Endodermal cell (in vitro differentiated cells): ENCODE measurements at regions not wholly inside any gene's neighbourhood (a gene's known extent, or its start where the extent isn't known, plus 50 kb on each side); places are given as distances from the start of the nearest gene placed in this dataset.

Source experiments
- DNase-seq: peaks from one replicate; pipeline ENCODE4 v3.0.0-alpha.2; 2017
- H3K27ac ChIP-seq: 2 replicates; pipeline ENCODE4 v1.5.1; 2013; ENCODE audit warnings: mild to moderate bottlenecking, low read depth, low read length, moderate library complexity
- H3K27me3 ChIP-seq: 2 replicates; pipeline ENCODE4 v1.6.1; 2013; ENCODE audit warnings: mild to moderate bottlenecking, low read length, moderate library complexity; ENCODE audit not compliant: insufficient read depth, control insufficient read depth, poor library complexity, severe bottlenecking
- H3K36me3 ChIP-seq: 2 replicates; pipeline ENCODE4 v1.7.0; 2013; ENCODE audit warnings: mild to moderate bottlenecking, low read length, moderate library complexity; ENCODE audit not compliant: control insufficient read depth, insufficient read depth
- H3K4me1 ChIP-seq: one replicate; pipeline ENCODE4 v1.7.0; 2013; ENCODE audit warnings: low read length; ENCODE audit not compliant: control insufficient read depth, insufficient read depth
- H3K4me3 ChIP-seq: 2 replicates; pipeline ENCODE4 v1.5.1; 2013; ENCODE audit warnings: mild to moderate bottlenecking, low read length, moderate library complexity
- H3K9ac ChIP-seq: 2 replicates; pipeline ENCODE4 v1.6.1; 2013; ENCODE audit warnings: mild to moderate bottlenecking, low read length, moderate library complexity; ENCODE audit not compliant: poor library complexity, severe bottlenecking; ENCODE audit errors: extremely low read depth
- H3K9me3 ChIP-seq: 2 replicates; pipeline ENCODE4 v1.6.1; 2013; ENCODE audit warnings: mild to moderate bottlenecking, low read length, moderate library complexity; ENCODE audit not compliant: control insufficient read depth
- H3K27ac Mint-ChIP-seq: 2 replicates; pipeline ENCODE4 v1.8.0; 2020; ENCODE audit warnings: mixed read lengths
- H3K27me3 Mint-ChIP-seq: 2 replicates; pipeline ENCODE4 v1.8.0; 2021; ENCODE audit warnings: mild to moderate bottlenecking, mixed read lengths; ENCODE audit not compliant: insufficient read depth
- H3K36me3 Mint-ChIP-seq: 2 replicates; pipeline ENCODE4 v1.8.0; 2020; ENCODE audit warnings: low read depth, mixed read lengths
- H3K4me1 Mint-ChIP-seq: 2 replicates; pipeline ENCODE4 v1.8.0; 2020; ENCODE audit warnings: mixed read lengths
- H3K4me3 Mint-ChIP-seq: 2 replicates; pipeline ENCODE4 v1.8.0; 2020; ENCODE audit warnings: mild to moderate bottlenecking, moderate library complexity, mixed read lengths
- H3K9me3 Mint-ChIP-seq: 2 replicates; pipeline ENCODE4 v1.8.0; 2020; ENCODE audit warnings: mild to moderate bottlenecking, mixed read lengths
- WGBS, 2 experiments: methylation state at CpG; one replicate each; pipeline versions ENCODE4 v1.1.5 to v1.1.7; 2013; ENCODE audit warnings: missing lambda C conversion rate in 2 of 2, mixed read lengths in 1 of 2; ENCODE audit not compliant: insufficient coverage in 1 of 2, insufficient read length in 1 of 2; 5-methylcytosine and 5-hydroxymethylcytosine counted together
- TF ChIP-seq, protein P1 (sequence below): fragments of 200-600 bp; sonication (generic); conservative IDR thresholded peaks from 2 replicates; pipeline ENCODE4 v1.5.0; 2021; ENCODE audit warnings: antibody characterized with exemption, mild to moderate bottlenecking

GRCh38 chr6:105810922-105811482 is 275.1 kb upstream of the PRDM1 start:
- no peak overlapping the region for H3K9ac ChIP-seq
- 98 to 100% methylated on average over 3 of the region's 3 CpGs for WGBS, 2 experiments
- Mint-ChIP-seq H3K9me3 (no peaks in the 10 kb centered on the region), H3K36me3 (no peaks in the 10 kb centered on the region), H3K4me1 (peaks cover 40% of the 10 kb centered on the region), H3K4me3 (no peak overlapping the region), H3K27ac (no peak overlapping the region), H3K27me3 (no peaks in the 10 kb centered on the region)
- H3K27ac ChIP-seq: no peak overlapping the region
- H3K27me3 ChIP-seq: no peaks in the 10 kb centered on the region
- DNase-seq: no peak
- TF ChIP-seq, protein P1, sequence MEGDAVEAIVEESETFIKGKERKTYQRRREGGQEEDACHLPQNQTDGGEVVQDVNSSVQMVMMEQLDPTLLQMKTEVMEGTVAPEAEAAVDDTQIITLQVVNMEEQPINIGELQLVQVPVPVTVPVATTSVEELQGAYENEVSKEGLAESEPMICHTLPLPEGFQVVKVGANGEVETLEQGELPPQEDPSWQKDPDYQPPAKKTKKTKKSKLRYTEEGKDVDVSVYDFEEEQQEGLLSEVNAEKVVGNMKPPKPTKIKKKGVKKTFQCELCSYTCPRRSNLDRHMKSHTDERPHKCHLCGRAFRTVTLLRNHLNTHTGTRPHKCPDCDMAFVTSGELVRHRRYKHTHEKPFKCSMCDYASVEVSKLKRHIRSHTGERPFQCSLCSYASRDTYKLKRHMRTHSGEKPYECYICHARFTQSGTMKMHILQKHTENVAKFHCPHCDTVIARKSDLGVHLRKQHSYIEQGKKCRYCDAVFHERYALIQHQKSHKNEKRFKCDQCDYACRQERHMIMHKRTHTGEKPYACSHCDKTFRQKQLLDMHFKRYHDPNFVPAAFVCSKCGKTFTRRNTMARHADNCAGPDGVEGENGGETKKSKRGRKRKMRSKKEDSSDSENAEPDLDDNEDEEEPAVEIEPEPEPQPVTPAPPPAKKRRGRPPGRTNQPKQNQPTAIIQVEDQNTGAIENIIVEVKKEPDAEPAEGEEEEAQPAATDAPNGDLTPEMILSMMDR: no peak
- H3K36me3 ChIP-seq: no peaks in the 10 kb centered on the region
- peaks cover 26% of the 10 kb centered on the region for H3K4me1 ChIP-seq
- H3K9me3 ChIP-seq: no peaks in the 10 kb centered on the region
- H3K4me3 ChIP-seq: no peak overlapping the region

DNA sequence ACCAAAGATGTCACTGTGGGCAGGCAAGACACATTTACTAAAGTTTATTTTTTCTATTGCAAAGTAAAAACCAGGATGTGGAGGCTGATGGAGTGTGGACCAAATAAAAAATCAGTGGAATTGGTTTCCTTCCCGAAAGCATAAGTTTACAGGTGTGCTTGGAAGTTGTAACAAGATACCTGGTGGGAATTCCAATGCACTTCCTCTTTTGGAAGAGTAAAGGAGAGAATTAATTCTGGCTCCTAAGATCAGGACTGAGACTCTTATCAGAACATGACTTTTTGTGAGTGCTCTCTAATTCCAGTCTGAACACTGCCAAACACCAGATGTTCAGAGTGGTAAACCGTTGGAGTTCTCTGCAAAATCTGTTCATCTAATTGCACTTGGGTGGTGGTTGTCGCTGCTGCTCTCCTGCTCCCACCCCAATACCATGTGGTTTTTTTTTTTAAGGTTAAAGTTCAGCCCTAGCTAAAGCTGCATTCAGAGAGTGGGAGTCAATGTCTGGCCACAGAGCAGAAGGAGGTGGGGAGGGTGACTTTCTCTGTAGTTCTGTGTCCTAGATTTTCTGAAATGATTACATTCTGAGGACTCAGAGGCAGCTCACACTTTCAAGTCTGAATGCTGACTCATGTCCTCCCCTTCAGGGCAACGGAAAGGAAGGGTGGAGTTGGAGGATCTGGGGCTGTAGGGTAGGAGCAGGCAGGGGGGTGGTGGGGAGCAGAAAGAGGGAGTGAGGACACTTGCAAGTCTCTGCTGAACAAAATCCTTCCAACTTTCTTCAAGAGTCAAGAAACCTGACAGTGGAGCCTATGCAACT is 275.8 kb upstream of the PRDM1 start:
- WGBS, 2 experiments: 66 to 68% methylated on average over 2 to 4 of the region's 4 CpGs
- Mint-ChIP-seq H3K36me3 (no peaks in the 10 kb centered on the region), H3K4me3 (no peak overlapping the region), H3K27me3 (no peaks in the 10 kb centered on the region), H3K9me3 (no peaks in the 10 kb centered on the region), H3K4me1 (peaks cover 35% of the 10 kb centered on the region), H3K27ac (peak overlapping the region; percentile 68)
- H3K9ac ChIP-seq: no peak overlapping the region
- no peaks in the 10 kb centered on the region for H3K27me3 ChIP-seq
- no peak for DNase-seq
- H3K27ac ChIP-seq: no peak overlapping the region
- H3K4me1 ChIP-seq: peaks cover 24% of the 10 kb centered on the region
- H3K9me3 ChIP-seq: no peaks in the 10 kb centered on the region
- no peak overlapping the region for H3K4me3 ChIP-seq
- H3K36me3 ChIP-seq: no peaks in the 10 kb centered on the region
- TF ChIP-seq, protein P1: no peak

- H3K4me1 Mint-ChIP-seq: peaks cover 18% of the 10 kb centered on the region
- no peak overlapping the region for H3K4me3 Mint-ChIP-seq
- TF ChIP-seq, protein P1: no peak
- H3K27ac Mint-ChIP-seq: no peak overlapping the region
- H3K36me3 ChIP-seq: no peaks in the 10 kb centered on the region
- H3K9me3 ChIP-seq: no peaks in the 10 kb centered on the region
- no peak overlapping the region for H3K9ac ChIP-seq
- no peaks in the 10 kb centered on the region for H3K36me3 Mint-ChIP-seq
- no peaks in the 10 kb centered on the region for H3K9me3 Mint-ChIP-seq
- H3K27ac ChIP-seq: no peak overlapping the region
- H3K27me3 ChIP-seq: no peaks in the 10 kb centered on the region
- no peak for DNase-seq
- no peak overlapping the region for H3K4me3 ChIP-seq
- WGBS, 2 experiments: 80 to 95% methylated on average over 1 to 2 of the region's 2 CpGs
- H3K4me1 ChIP-seq: peaks cover 12% of the 10 kb centered on the region
- no peaks in the 10 kb centered on the region for H3K27me3 Mint-ChIP-seq
Measured at GRCh38 chr6:105808571-105808970, 277.6 kb upstream of the PRDM1 start.
